Prostate gland (tissue), 2 donors: ENCODE measurements at regions not wholly inside any gene's neighbourhood (a gene's known extent, or its start where the extent isn't known, plus 50 kb on each side); places are given as distances from the start of the nearest gene placed in this dataset.

Experiments used
- DNase-seq: peaks from one replicate; pipeline ENCODE4 v3.0.0-alpha.2; 2019; ENCODE audit warnings: low spot score
- H3K27ac ChIP-seq, 2 donors: fragments of 200-600 bp; sonication (generic); 2 replicates each; pipeline ENCODE4 v1.5.1; 2017 to 2019
- H3K27me3 ChIP-seq: fragments of 200-600 bp; sonication (generic); replicated peaks from 2 replicates; pipeline ENCODE4 v1.5.1; 2019; ENCODE audit not compliant: insufficient read depth
- H3K36me3 ChIP-seq, 2 donors: fragments of 200-600 bp; sonication (generic); 1 replicate in 1 of 2; 2 replicates in 1 of 2; pipeline versions ENCODE4 v1.5.1 to v1.8.1; 2017 to 2019
- H3K4me1 ChIP-seq: fragments of 200-600 bp; sonication (generic); replicated peaks from 2 replicates; pipeline ENCODE4 v1.5.1; 2019
- H3K4me3 ChIP-seq, 2 donors: fragments of 200-600 bp; sonication (generic); 2 replicates each; pipeline ENCODE4 v1.5.1; 2017 to 2019
- H3K9me3 ChIP-seq: fragments of 200-600 bp; sonication (generic); 2 replicates; pipeline ENCODE4 v1.5.1; 2017
- CTCF ChIP-seq, 4 experiments: fragments of 200-600 bp in 2 of 4; fragments of 450-650 bp in 2 of 4; sonication (generic) in 2 of 4; IDR thresholded peaks; 1 replicate in 3 of 4; 2 replicates in 1 of 4; pipeline ENCODE4 v1.5.1; 2016 to 2019; ENCODE audit warnings: antibody characterized with exemption in 4 of 4, mild to moderate bottlenecking in 2 of 4, moderate library complexity in 2 of 4
- POLR2A ChIP-seq: fragments of 450-650 bp; IDR thresholded peaks from one replicate; pipeline ENCODE4 v1.6.1; 2016; ENCODE audit warnings: antibody characterized with exemption, mild to moderate bottlenecking
- POLR2AphosphoS5 ChIP-seq: sonication (generic); formaldehyde crosslinking; IDR thresholded peaks from one replicate; pipeline ENCODE4 v1.6.1; 2017; ENCODE audit warnings: antibody characterized with exemption
- whole genome bisulfite sequencing: methylation state at CpG from one replicate; pipeline ENCODE4 v1.1.5; 2018; 5-methylcytosine and 5-hydroxymethylcytosine counted together
- intact Hi-C: fragments of 100-400 bp; cut with DNase I; formaldehyde crosslinking; loops from one replicate; pipeline ENCODE4 v1.14.2; 2022

DNA sequence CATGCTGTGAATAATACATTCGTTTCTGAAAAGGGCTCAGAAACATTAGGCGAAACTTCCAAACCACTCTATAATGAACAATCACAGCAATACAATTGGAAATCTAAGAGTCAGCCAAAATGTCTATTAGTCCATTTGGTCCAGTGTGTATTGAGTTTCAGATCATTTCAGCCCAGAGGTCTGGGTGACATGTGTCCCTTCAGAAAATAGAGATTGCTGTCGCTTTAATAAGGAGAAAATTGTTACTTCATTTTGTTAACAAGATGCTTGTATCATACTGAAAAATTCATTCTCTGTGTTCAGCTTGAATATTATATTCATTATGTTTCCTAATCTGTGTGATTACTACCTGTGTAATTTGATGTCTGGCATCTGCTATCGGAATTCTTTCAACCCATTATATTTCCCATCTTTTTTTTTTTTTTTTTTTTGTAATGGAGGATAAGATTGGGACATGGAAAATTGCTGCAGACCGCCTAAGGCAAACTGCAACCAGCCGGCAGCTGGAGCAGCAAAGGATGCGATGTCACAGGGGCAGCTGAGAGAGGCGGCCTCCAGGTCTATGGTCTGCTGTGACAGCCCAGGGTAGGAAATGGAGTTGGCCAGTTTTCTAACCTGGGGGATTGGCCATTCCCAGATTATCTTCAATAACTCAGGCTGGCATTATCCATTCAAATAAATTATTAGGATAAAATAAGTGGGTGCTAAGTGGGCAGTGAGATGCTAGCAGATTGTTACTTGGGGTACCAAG is 170.9 kb upstream of the NPVF start:
- no peak overlapping the region for H3K27ac ChIP-seq
- DNase-seq = no peak
- 92% methylated on average over 8 of the region's 8 CpGs for WGBS
- no peaks in the 10 kb centered on the region for H3K9me3 ChIP-seq
- no peaks in the 10 kb centered on the region for H3K36me3 ChIP-seq
- intact Hi-C loops = no loop called here
- H3K4me1 ChIP-seq = no peaks in the 10 kb centered on the region
- TF ChIP-seq CTCF (IDR thresholded peaks at IDR 0.05) = no peak
- TF ChIP-seq POLR2A = no peak
- no peak for TF ChIP-seq POLR2AphosphoS5
- no peak overlapping the region for H3K4me3 ChIP-seq
- no peaks in the 10 kb centered on the region for H3K27me3 ChIP-seq

GRCh38 chr7:25402532-25402931 is 174.2 kb upstream of the NPVF start:
- Histone ChIP-seq H3K36me3 (no peaks in the 10 kb centered on the region), H3K4me1 (peaks cover 11% of the 10 kb centered on the region), H3K27me3 (no peaks in the 10 kb centered on the region), H3K9me3 (no peaks in the 10 kb centered on the region), H3K27ac (no peak overlapping the region), H3K4me3 (no peak overlapping the region)
- DNase-seq = no peak
- WGBS = 96% methylated on average over 4 of the region's 4 CpGs
- intact Hi-C loops = no loop called here
- no peak for TF ChIP-seq POLR2A
- no peak for TF ChIP-seq CTCF (IDR thresholded peaks at IDR 0.05)
- no peak for TF ChIP-seq POLR2AphosphoS5

GRCh38 chr7:25405736-25406135 is 177.4 kb upstream of the NPVF start:
- 10% methylated on average over 5 of the region's 5 CpGs for WGBS
- no peaks in the 10 kb centered on the region for H3K36me3 ChIP-seq
- intact Hi-C loops = no loop called here
- H3K27me3 ChIP-seq = no peaks in the 10 kb centered on the region
- DNase-seq = peak; percentile 57
- peaks cover 11% of the 10 kb centered on the region for H3K4me1 ChIP-seq
- H3K27ac ChIP-seq = peak overlapping the region; percentile 71 to 82
- no peak for TF ChIP-seq POLR2A
- peak; percentile 96 for TF ChIP-seq POLR2AphosphoS5
- peak in 1 of 4 experiments; percentile 23 for TF ChIP-seq CTCF (IDR thresholded peaks at IDR 0.05)
- H3K4me3 ChIP-seq = no peak overlapping the region
- no peaks in the 10 kb centered on the region for H3K9me3 ChIP-seq

DNA sequence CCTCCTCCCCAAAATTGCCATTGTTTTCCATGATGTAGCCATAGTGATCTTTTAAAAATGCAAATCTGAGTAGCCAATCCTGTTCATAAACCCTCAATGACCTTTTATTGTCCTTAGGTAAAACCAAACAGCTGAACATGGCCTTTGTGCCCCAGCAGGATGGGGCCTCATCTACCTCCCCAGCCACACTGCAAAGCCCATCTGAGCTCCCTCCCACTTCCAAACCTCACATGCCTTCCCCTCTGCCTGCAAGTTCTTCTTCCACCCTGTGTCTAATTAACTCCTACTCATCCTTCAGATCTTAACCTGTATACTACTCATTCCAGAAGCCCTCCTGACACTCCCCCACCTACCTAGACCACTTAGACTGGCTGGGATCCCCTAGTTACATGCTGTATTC is 178.8 kb upstream of the NPVF start:
- Histone ChIP-seq H3K36me3 (no peaks in the 10 kb centered on the region), H3K4me1 (peaks cover 11% of the 10 kb centered on the region), H3K9me3 (no peaks in the 10 kb centered on the region), H3K4me3 (no peak overlapping the region), H3K27ac (peak overlapping the region in 1 of 2 donors; percentile 82), H3K27me3 (no peaks in the 10 kb centered on the region)
- no peak for TF ChIP-seq POLR2A
- DNase-seq = no peak
- intact Hi-C loops = no loop called here

- WGBS = 44% methylated on average over 9 of the region's 9 CpGs
- TF ChIP-seq POLR2AphosphoS5 (no peak), CTCF (IDR thresholded peaks at IDR 0.05) (no peak), POLR2A (no peak)
- H3K27me3 ChIP-seq = no peaks in the 10 kb centered on the region
- H3K4me3 ChIP-seq = no peak overlapping the region
- no peaks in the 10 kb centered on the region for H3K9me3 ChIP-seq
- DNase-seq = no peak
- H3K36me3 ChIP-seq = no peaks in the 10 kb centered on the region
- no peak overlapping the region for H3K27ac ChIP-seq
- H3K4me1 ChIP-seq = peaks cover 11% of the 10 kb centered on the region
- intact Hi-C loops = no loop called here
These were observed 179.9 kb upstream of the NPVF start for GRCh38 chr7:25408012-25408687.
